NCI-H446 (cell line): ENCODE measurements at regions not wholly inside any gene's neighbourhood (a gene's known extent, or its start where the extent isn't known, plus 50 kb on each side); places are given as distances from the start of the nearest gene placed in this dataset.
A peak's percentile ranks its signal among the peaks of the same experiment; 100 is the strongest.

Experiments
- DNase-seq, 2 experiments: peaks; one replicate each; lab custom pipeline; 2025; lab: John Stamatoyannopoulos, UW

DNA sequence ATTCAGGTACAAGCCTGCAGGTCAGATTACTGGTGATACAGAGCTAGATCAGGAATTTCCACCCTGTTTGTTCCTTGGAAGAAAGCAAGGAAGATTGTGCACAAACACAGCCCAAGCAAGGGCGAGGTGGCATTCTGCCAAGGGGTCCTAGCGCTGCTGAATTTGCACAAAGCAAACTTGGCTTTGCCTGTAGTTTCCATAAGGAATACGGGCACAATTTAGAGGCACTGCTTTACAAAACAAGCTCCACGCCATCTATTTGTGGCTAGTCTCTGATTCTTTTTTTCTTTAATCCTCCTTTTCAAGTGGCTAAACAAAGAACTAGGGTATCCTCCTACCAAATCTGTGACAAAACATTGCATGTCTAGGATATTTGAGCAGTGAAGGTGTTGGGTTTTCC, 195.5 kb upstream of the ACVR2A start:
- DNase-seq = peak in 1 of 2 experiments; percentile 53

GRCh38 chr2:147648471-147648870, 196.4 kb upstream of the ACVR2A start:
- DNase-seq = no peak

- no peak for DNase-seq
Observed at GRCh38 chr2:147647816-147648215, 197.0 kb upstream of the ACVR2A start.

DNA sequence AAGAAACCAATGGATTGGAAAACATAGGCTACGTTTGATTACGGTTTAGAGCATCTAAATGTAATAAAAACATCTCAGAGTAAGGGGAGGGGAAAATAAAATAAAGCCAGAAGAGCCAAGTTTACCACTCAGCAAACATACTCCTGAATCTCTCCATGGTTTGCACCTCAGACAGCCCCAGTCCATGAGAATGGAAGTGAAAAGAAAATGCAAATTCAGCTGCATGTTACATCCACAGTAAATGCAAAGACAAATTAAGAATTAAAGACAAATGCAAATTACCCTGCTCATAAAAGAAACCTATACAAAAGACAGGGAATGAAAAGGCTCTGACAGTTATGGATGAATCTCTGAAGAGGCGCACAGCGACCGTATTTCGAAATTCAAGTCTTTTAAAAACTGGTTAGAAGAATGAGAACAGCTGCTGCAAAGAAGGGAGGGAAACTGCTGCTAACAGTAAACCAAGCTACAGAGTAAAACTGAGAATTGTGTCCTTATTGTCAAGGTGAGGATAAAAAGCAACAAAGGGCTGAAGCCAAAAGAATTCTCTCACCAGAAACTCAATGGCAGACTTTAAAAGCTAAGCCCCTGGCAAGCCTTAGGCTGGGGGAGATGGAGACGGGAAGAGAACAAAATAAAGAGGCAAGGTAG, 197.9 kb upstream of the ACVR2A start:
- DNase-seq = no peak

GRCh38 chr2:147644491-147644890, 200.3 kb upstream of the ACVR2A start:
- DNase-seq = peak in 1 of 2 experiments; percentile 52

GRCh38 chr2:147642765-147643164, 202.1 kb upstream of the ACVR2A start:
- no peak for DNase-seq

- no peak for DNase-seq
Observed at GRCh38 chr2:147641651-147642050, 203.2 kb upstream of the ACVR2A start.

- DNase-seq = no peak
Observed at GRCh38 chr2:147639891-147640290, 204.9 kb upstream of the ACVR2A start.

- DNase-seq = no peak
Observed at GRCh38 chr2:147639386-147639785, 205.4 kb upstream of the ACVR2A start.

DNA sequence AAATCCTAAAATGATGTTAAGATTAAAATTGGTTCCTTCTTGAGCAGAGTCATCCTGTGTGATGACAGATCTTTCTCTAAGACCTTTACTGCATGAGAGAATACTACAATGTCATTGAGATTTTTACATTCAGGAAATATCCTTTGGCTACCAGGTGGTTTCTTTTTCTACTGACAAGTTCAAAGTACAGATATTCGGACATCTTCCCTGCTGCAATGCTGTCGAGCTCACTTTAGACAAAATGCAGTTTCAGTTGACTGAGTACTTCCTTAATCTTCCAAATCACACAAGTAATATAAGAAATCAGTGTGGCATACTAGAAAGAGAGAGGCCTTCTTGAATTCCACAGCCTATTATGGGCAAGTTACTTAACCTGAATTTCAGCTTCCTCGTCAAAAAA, 207.9 kb upstream of the ACVR2A start:
- no peak for DNase-seq

- DNase-seq = no peak
Observed at GRCh38 chr2:147636238-147636882, 208.5 kb upstream of the ACVR2A start.

GRCh38 chr2:147634826-147635225, 210.0 kb upstream of the ACVR2A start:
- no peak for DNase-seq

- DNase-seq = peak in 1 of 2 experiments; percentile 62
Observed at GRCh38 chr2:147632198-147632597, 212.6 kb upstream of the ACVR2A start.

DNA sequence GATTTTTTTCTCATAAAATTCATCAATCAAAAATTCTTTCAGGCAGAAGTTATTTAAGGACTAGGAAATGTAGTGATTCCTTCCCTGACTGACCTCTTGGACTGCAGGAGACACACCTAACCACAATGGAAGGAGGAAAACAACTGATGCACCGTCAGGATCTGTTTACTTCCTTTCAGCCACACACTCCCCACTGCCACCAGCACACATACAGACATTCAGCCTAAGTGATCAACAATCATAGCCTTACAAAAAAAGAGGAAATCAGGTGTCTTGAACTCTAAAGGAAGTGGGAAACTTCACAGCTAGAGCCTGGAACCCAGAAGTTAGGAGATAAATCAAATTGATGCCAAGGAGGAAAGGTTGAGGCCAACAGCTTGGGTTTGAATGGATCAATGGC, 213.5 kb upstream of the ACVR2A start:
- no peak for DNase-seq

- peak; percentile 12 to 39 for DNase-seq
Observed at GRCh38 chr2:147630585-147630984, 214.2 kb upstream of the ACVR2A start.

GRCh38 chr2:147628971-147629421, 215.8 kb upstream of the ACVR2A start:
- no peak for DNase-seq

DNA sequence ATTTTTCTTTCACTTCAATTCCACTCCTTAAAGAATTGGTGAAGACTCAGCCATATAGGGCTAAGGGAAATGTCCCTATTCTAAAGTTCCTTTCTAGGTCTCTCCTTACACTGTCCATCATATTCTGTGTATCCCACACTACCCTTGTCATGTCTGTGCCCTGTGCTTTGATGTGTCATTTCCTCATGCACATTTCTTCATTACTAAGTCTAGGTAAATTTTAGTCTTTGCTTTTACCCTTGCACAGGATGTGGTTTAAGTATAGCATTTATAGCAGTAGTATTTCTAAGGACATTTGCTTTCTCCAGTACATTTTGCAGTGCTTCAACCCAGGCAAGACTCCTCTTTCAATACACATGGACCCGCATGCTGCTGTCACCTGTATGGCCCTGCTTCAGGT, 221.5 kb upstream of the ACVR2A start:
- no peak for DNase-seq

DNA sequence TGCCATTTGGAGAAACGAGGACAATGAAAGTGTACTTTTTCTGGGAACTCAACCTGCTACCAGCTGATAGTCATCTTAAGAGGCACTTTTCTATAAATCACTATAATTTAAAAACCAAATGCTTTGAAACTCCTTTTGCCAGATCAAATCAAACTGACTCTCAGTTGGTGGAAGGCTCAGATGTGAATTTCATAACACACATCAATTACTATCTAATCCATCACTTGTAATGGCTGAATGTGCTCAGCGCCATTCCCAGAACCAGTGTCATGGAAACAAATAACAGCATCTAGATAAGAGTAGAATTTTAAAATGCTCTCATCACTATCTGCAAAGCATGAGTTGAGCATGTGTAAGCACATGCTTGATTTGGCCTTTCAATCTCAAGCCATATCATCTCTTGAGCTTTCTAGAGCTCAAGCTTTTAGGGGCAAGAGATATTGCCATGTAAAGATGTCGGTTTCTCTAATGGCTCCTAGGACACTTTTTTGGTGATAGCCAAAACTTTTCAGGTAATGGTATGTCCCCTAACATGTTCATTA, 223.1 kb upstream of the ACVR2A start:
- no peak for DNase-seq

GRCh38 chr2:147619808-147620207, 225.0 kb upstream of the ACVR2A start:
- DNase-seq = no peak

- DNase-seq = no peak
Observed at GRCh38 chr2:147615726-147616125, 229.1 kb upstream of the ACVR2A start.

DNA sequence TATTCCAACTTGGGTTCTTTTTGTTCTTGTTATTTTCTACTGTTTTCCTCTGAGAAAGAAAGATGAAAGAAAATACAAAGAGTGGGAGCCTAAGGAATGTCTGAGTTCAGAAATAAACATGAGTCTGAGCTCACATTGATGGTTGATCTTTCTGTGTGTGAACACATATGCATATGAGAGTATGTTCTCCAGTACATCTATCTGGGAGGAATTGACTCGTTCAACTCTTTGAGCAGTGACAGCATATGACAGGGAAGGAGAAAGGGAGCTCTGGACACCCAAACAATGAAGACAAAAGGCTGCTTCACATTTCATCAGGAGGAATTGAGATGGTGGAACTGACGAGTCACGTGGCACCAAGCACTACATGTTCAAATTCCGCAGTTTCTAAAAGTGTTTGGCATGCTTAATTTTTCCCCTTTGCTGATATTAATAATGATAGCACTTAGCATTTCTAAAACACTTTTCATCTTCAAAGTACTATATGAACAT, 229.8 kb upstream of the ACVR2A start:
- no peak for DNase-seq

GRCh38 chr2:147614471-147614870, 230.4 kb upstream of the ACVR2A start:
- no peak for DNase-seq

DNA sequence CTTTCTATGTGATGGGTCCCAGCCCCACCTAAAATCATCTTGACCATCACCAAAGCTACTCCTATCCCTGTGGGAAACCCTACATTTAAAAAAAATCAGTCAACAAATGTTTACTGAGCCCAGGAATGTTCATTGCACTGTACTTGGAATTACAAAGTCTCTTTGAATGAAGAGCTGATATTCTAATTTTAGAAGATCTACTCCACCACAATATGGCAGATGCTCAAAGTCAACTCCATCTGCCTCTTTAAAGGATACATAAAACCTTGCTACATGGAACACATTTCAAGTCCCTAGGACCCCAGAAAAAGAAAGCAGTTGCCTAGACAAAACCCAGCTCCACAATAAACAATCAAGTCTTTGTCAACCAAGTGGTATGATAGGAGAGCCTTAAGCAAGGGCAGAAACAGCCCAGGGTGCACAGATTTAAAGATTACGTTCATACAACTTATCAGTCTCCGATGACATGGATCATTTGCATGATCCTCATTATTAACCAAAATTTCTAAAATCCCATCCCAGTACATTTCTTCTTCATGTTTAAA, 234.3 kb upstream of the ACVR2A start:
- no peak for DNase-seq
